Hepatocyte (in vitro differentiated cells): ENCODE measurements at regions not wholly inside any gene's neighbourhood (a gene's known extent, or its start where the extent isn't known, plus 50 kb on each side); places are given as distances from the start of the nearest gene placed in this dataset.

Source experiments
- EZH2phosphoT487 ChIP-seq: fragments of 200-600 bp; sonication (generic); IDR thresholded peaks from one replicate; pipeline ENCODE4 v1.6.1; 2018; ENCODE audit warnings: antibody characterized with exemption, mild to moderate bottlenecking, low read depth, moderate library complexity; ENCODE audit not compliant: unreplicated experiment, severe bottlenecking
- TF ChIP-seq, protein P1 (sequence below): fragments of 200-600 bp; sonication (generic); IDR thresholded peaks from 2 replicates; pipeline ENCODE4 v1.5.1; 2016; ENCODE audit warnings: antibody characterized with exemption, mild to moderate bottlenecking; ENCODE audit not compliant: poor library complexity

DNA sequence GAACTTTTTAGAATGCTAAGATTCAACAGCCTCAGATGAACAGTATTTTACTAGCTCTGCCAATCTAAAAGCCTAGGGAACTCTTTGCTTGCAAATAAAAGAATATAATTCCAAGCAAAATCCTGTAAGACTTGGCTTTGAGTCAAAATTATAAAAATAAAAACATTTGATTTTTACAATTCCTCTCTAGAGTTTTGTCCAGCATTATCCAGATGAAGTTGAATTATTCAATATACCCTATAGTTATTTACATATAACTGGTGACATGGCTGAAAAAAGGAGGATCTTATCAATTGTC is 378.3 kb downstream of the ETS1 start:
- TF ChIP-seq, protein P1, sequence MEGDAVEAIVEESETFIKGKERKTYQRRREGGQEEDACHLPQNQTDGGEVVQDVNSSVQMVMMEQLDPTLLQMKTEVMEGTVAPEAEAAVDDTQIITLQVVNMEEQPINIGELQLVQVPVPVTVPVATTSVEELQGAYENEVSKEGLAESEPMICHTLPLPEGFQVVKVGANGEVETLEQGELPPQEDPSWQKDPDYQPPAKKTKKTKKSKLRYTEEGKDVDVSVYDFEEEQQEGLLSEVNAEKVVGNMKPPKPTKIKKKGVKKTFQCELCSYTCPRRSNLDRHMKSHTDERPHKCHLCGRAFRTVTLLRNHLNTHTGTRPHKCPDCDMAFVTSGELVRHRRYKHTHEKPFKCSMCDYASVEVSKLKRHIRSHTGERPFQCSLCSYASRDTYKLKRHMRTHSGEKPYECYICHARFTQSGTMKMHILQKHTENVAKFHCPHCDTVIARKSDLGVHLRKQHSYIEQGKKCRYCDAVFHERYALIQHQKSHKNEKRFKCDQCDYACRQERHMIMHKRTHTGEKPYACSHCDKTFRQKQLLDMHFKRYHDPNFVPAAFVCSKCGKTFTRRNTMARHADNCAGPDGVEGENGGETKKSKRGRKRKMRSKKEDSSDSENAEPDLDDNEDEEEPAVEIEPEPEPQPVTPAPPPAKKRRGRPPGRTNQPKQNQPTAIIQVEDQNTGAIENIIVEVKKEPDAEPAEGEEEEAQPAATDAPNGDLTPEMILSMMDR: no peak
- TF ChIP-seq EZH2phosphoT487: no peak
